H1 (cell line): ENCODE measurements at regions not wholly inside any gene's neighbourhood (a gene's known extent, or its start where the extent isn't known, plus 50 kb on each side); places are given as distances from the start of the nearest gene placed in this dataset.
"Not testable (repeated sequence)": the region's sequence is repeated elsewhere in the genome, so short reads cannot be mapped to it uniquely, and the experiment has no call there.

Source experiments
- CTCF ChIA-PET: fragments of 300-600 bp; sonication (Branson Sonifier 250); formaldehyde crosslinking; loops from one replicate; lab custom pipeline; 2021; ENCODE audit not compliant: partially characterized antibody; lab: Charles Lee
- POLR2A ChIA-PET: fragments of 300-600 bp; sonication (Branson Sonifier 250); formaldehyde crosslinking; loops from one replicate; lab custom pipeline; 2021; ENCODE audit warnings: inconsistent platforms; ENCODE audit not compliant: partially characterized antibody; lab: Charles Lee
- DNase-seq, 2 experiments: peaks; one replicate each; pipeline versions ENCODE4 v3.0.0 to v3.0.0-alpha.2; 2010 to 2022; ENCODE audit warnings: low spot score in 2 of 2, low read depth in 1 of 2, mixed read lengths in 1 of 2
- FAIRE-seq: peaks from 2 replicates; lab custom pipeline; 2011; peaks lifted over from hg19 to GRCh38; lab: Jason Lieb, UNC
- H2AFZ ChIP-seq: 2 replicates; pipeline ENCODE4 v1.8.1; 2012; ENCODE audit warnings: low read length, inconsistent platforms
- H2AK5ac ChIP-seq: 2 replicates; pipeline ENCODE4 v1.6.1; 2013; ENCODE audit warnings: low read depth, low read length
- H2BK120ac ChIP-seq: replicated peaks from 2 replicates; pipeline ENCODE3; 2013; ENCODE audit warnings: low read depth, low read length, inconsistent platforms
- H2BK12ac ChIP-seq: 2 replicates; pipeline ENCODE4 v1.6.1; 2013; ENCODE audit warnings: low read depth, low read length
- H2BK15ac ChIP-seq: 2 replicates; pipeline ENCODE4 v1.6.1; 2013; ENCODE audit warnings: low read length
- H2BK20ac ChIP-seq: 2 replicates; pipeline ENCODE4 v1.6.1; 2013; ENCODE audit warnings: low read length
- H2BK5ac ChIP-seq: 2 replicates; pipeline ENCODE4 v1.6.1; 2013; ENCODE audit warnings: low read depth, low read length
- H3K14ac ChIP-seq: 2 replicates; pipeline ENCODE4 v1.6.1; 2013; ENCODE audit warnings: inconsistent platforms; ENCODE audit not compliant: insufficient read length
- H3K18ac ChIP-seq: 2 replicates; pipeline ENCODE4 v1.6.1; 2013; ENCODE audit warnings: low read length; ENCODE audit errors: extremely low read depth
- H3K23ac ChIP-seq: 2 replicates; pipeline ENCODE4 v1.6.1; 2013; ENCODE audit warnings: inconsistent platforms; ENCODE audit not compliant: insufficient read length
- H3K23me2 ChIP-seq: 2 replicates; pipeline ENCODE4 v1.6.1; 2013; ENCODE audit warnings: low read depth, low read length
- H3K27ac ChIP-seq: 2 replicates; pipeline ENCODE4 v1.6.1; 2011; ENCODE audit warnings: low read depth, low read length, inconsistent platforms
- H3K27me3 ChIP-seq, 4 experiments: replicated peaks in 1 of 4; 1 replicate in 1 of 4; 2 replicates in 3 of 4; pipeline versions ENCODE4 v1.6.1 to v1.8.1; 2011 to 2013; ENCODE audit warnings: low read length in 3 of 4, mild to moderate bottlenecking in 3 of 4, inconsistent platforms in 2 of 4, mixed read lengths in 2 of 4, moderate library complexity in 1 of 4; ENCODE audit not compliant: control insufficient read depth in 3 of 4, insufficient read depth in 3 of 4; ENCODE audit errors: extremely low read depth in 1 of 4
- H3K36me3 ChIP-seq, 4 experiments: 2 replicates each; pipeline versions ENCODE4 v1.6.1 to v1.8.1; 2011 to 2013; ENCODE audit warnings: mild to moderate bottlenecking in 4 of 4, low read length in 3 of 4, moderate library complexity in 2 of 4, control low read depth in 1 of 4, inconsistent platforms in 1 of 4; ENCODE audit not compliant: insufficient read depth in 4 of 4, control insufficient read depth in 2 of 4
- H3K4ac ChIP-seq: replicated peaks from 2 replicates; pipeline ENCODE3; 2013; ENCODE audit warnings: low read length, low read depth, mixed read lengths, inconsistent platforms; ENCODE audit not compliant: insufficient read length
- H3K4me1 ChIP-seq, 4 experiments: replicated peaks in 1 of 4; 1 replicate in 1 of 4; 2 replicates in 3 of 4; pipeline versions ENCODE4 v1.6.1 to v1.8.1; 2011 to 2013; ENCODE audit warnings: low read length in 3 of 4, inconsistent platforms in 2 of 4, mixed read lengths in 1 of 4; ENCODE audit not compliant: insufficient read depth in 4 of 4, control insufficient read depth in 3 of 4
- H3K4me2 ChIP-seq, 2 experiments: 2 replicates each; pipeline versions ENCODE4 v1.6.1 to v1.8.1; 2011 to 2013; ENCODE audit warnings: low read depth in 2 of 2, low read length in 2 of 2, control low read depth in 1 of 2, inconsistent platforms in 1 of 2, mild to moderate bottlenecking in 1 of 2; ENCODE audit not compliant: insufficient read depth in 1 of 2
- H3K4me3 ChIP-seq, 4 experiments: fragments of 200-600, 300-600 bp in 1 of 4; sonication (generic), shearing (Covaris generic), sonication (Bioruptor Twin) in 1 of 4; 2 replicates each; pipeline versions ENCODE4 v1.5.1 to v1.8.1; 2011 to 2016; ENCODE audit warnings: low read length in 4 of 4, low read depth in 3 of 4, control low read depth in 2 of 4, inconsistent platforms in 2 of 4, mild to moderate bottlenecking in 2 of 4, mixed read lengths in 1 of 4, moderate library complexity in 1 of 4; ENCODE audit not compliant: insufficient read depth in 2 of 4; ENCODE audit errors: extremely low read depth in 1 of 4
- H3K56ac ChIP-seq: replicated peaks from 2 replicates; pipeline ENCODE3; 2013; ENCODE audit warnings: low read depth, mild to moderate bottlenecking, mixed read lengths, low read length, inconsistent platforms; ENCODE audit not compliant: insufficient read length
- H3K79me1 ChIP-seq: 2 replicates; pipeline ENCODE4 v1.6.1; 2013; ENCODE audit warnings: low read depth, low read length, control low read depth
- H3K79me2 ChIP-seq, 2 experiments: 2 replicates each; pipeline versions ENCODE4 v1.6.1 to v1.8.1; 2012 to 2013; ENCODE audit warnings: low read length in 2 of 2, mild to moderate bottlenecking in 2 of 2, inconsistent platforms in 1 of 2; ENCODE audit not compliant: insufficient read depth in 2 of 2, control insufficient read depth in 1 of 2
- H3K9ac ChIP-seq, 4 experiments: replicated peaks in 1 of 4; 1 replicate in 1 of 4; 2 replicates in 3 of 4; pipeline versions ENCODE4 v1.6.1 to v1.8.1; 2011 to 2013; ENCODE audit warnings: low read depth in 3 of 4, low read length in 3 of 4, control low read depth in 2 of 4, mild to moderate bottlenecking in 2 of 4, moderate library complexity in 2 of 4, inconsistent platforms in 1 of 4; ENCODE audit errors: extremely low read depth in 1 of 4
- H3K9me3 ChIP-seq, 2 experiments: 2 replicates each; pipeline versions ENCODE4 v1.6.1 to v1.8.1; 2012 to 2013; ENCODE audit warnings: mild to moderate bottlenecking in 2 of 2, moderate library complexity in 2 of 2, control low read depth in 1 of 2, inconsistent platforms in 1 of 2, low read depth in 1 of 2, low read length in 1 of 2, mixed read lengths in 1 of 2; ENCODE audit not compliant: insufficient read depth in 2 of 2
- H4K20me1 ChIP-seq, 2 experiments: replicated peaks in 1 of 2; 2 replicates each; pipeline versions ENCODE3 to v1.8.1; 2011 to 2013; ENCODE audit warnings: inconsistent platforms in 2 of 2, low read length in 2 of 2, mild to moderate bottlenecking in 1 of 2; ENCODE audit not compliant: insufficient read depth in 2 of 2, control insufficient read depth in 1 of 2
- H4K5ac ChIP-seq: 2 replicates; pipeline ENCODE4 v1.6.1; 2013; ENCODE audit warnings: low read length, low read depth, mixed read lengths, inconsistent platforms; ENCODE audit not compliant: insufficient read length
- H4K8ac ChIP-seq: 2 replicates; pipeline ENCODE4 v1.8.0; 2013; ENCODE audit warnings: mild to moderate bottlenecking, moderate library complexity, low read length, inconsistent platforms; ENCODE audit not compliant: insufficient read depth; ENCODE audit errors: extremely low read depth
- H4K91ac ChIP-seq: replicated peaks from 2 replicates; pipeline ENCODE3; 2013; ENCODE audit warnings: low read length, mixed read lengths, inconsistent platforms; ENCODE audit not compliant: insufficient read length
- ATF3 ChIP-seq: IDR thresholded peaks from 2 replicates; pipeline ENCODE4 v1.6.1; 2011; ENCODE audit warnings: low read depth, mild to moderate bottlenecking, low read length; ENCODE audit not compliant: insufficient read depth
- CTCF ChIP-seq, 3 experiments: IDR thresholded peaks; 1 replicate in 2 of 3; 2 replicates in 1 of 3; pipeline versions ENCODE4 v1.5.1 to v1.6.1; 2011; ENCODE audit warnings: low read length in 3 of 3, mild to moderate bottlenecking in 3 of 3, inconsistent platforms in 2 of 3, low read depth in 1 of 3, moderate library complexity in 1 of 3; ENCODE audit not compliant: insufficient read depth in 1 of 3; ENCODE audit errors: control extremely low read depth in 1 of 3
- POLR2AphosphoS5 ChIP-seq: IDR thresholded peaks from 2 replicates; pipeline ENCODE4 v1.6.1; 2011; ENCODE audit warnings: low read depth, low read length
- WGBS, 2 experiments: shearing (Covaris generic) in 1 of 2; methylation state at CpG; one replicate each; pipeline versions ENCODE4 v1.1.6 to v1.1.7; 2013 to 2015; ENCODE audit warnings: low lambda C conversion rate in 2 of 2, mixed read lengths in 2 of 2, inconsistent platforms in 1 of 2, low coverage in 1 of 2, missing lambda C conversion rate in 1 of 2; ENCODE audit not compliant: insufficient replicate concordance in 2 of 2, insufficient coverage in 1 of 2, insufficient read length in 1 of 2; ENCODE audit errors: extremely low coverage in 1 of 2, missing lambda C conversion rate in 1 of 2; 5-methylcytosine and 5-hydroxymethylcytosine counted together

DNA sequence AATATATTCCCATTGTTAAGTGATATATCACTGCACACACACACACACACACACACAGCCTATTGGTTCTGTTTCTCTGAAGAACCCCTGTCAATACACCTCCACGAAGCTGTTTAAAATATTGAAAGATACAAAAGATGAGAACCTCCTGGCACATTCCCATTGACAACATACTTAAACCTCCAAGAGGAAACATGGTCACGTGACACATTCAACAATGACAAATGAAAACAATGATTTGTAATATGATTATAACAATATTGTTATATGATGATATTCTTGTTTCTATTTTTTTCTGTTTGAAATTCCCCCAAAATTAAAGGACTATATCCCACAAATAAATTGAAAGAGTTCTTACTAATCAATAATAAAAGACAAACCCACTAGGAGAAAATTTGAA is 1344.9 kb downstream of the BRD1 start (continued):
- TF ChIP-seq CTCF (IDR thresholded peaks at IDR 0.05; ENCODE audit: control extremely low read depth in 1 of 3, insufficient read depth in 1 of 3, low read depth in 1 of 3, low read length in 3 of 3) (no peak), ATF3 (no peak), POLR2AphosphoS5 (no peak)

DNA sequence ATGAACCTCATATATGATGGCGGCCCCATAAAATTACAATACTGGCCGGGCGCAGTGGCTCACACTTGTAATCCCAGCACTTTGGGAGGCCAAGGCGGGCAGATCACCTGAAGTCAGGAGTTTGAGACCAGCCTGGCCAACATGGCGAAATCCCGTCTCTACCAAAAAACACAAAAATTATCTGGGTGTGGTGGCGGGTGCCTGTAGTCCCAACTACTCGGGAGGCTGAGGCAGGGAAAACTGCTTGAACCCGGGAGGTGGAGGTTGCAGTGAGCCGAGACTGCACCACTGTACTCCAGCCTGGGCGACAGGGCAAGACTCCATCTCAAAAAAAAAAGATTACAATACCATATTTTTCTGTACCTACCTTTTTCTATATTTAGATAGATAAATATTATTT is 1345.5 kb downstream of the BRD1 start:
- H3K4ac ChIP-seq, H2AK5ac ChIP-seq, H2BK20ac ChIP-seq, H2BK12ac ChIP-seq, H4K91ac ChIP-seq, H3K27ac ChIP-seq, H3K27me3 ChIP-seq, POLR2A ChIA-PET, H4K8ac ChIP-seq, FAIRE-seq, CTCF ChIA-PET, H3K18ac ChIP-seq, H3K9ac ChIP-seq, H3K23ac ChIP-seq, H3K36me3 ChIP-seq, H3K79me2 ChIP-seq, H3K56ac ChIP-seq, H2BK120ac ChIP-seq, H3K23me2 ChIP-seq, H3K4me2 ChIP-seq, DNase-seq, H2AFZ ChIP-seq, H3K4me3 ChIP-seq, H2BK5ac ChIP-seq, H4K5ac ChIP-seq, H2BK15ac ChIP-seq, H3K14ac ChIP-seq, H3K79me1 ChIP-seq, H3K9me3 ChIP-seq, H4K20me1 ChIP-seq: not testable (repeated sequence)
- H3K4me1 ChIP-seq, result peaks cover 0 to 11% (median 6%) of the 10 kb centered on the region in 4 experiments; a peak in 6 of 7 replicates
- 91% methylated on average over 11 of the region's 11 CpGs; no CpG with 5 or more reads in 1 of the 2 experiments for WGBS, 2 experiments
